ENCODE measurements at regions not wholly inside any gene's neighbourhood (a gene's known extent, or its start where the extent isn't known, plus 50 kb on each side); places are given as distances from the start of the nearest gene placed in this dataset.

- no peaks in the 10 kb centered on the region for H3K27me3 Mint-ChIP-seq
- peaks cover 7% of the 10 kb centered on the region for H3K4me1 Mint-ChIP-seq (ENCODE audit: unreplicated experiment)
- H3K9me3 Mint-ChIP-seq: no peaks in the 10 kb centered on the region
- H3K27ac Mint-ChIP-seq: no peak overlapping the region
- no peak for TF ChIP-seq CTCF (conservative IDR thresholded peaks at IDR 0.05)
- no peak for DNase-seq (ENCODE audit: extremely low spot score, unreplicated experiment)
- H3K36me3 Mint-ChIP-seq: no peaks in the 10 kb centered on the region
- H3K4me3 Mint-ChIP-seq: no peak overlapping the region
Observed at GRCh38 chr1:87227651-87228050, 101.0 kb upstream of the LMO4 start.

- H3K9me3 Mint-ChIP-seq: no peaks in the 10 kb centered on the region
- H3K4me1 Mint-ChIP-seq (ENCODE audit: unreplicated experiment): peaks cover 7% of the 10 kb centered on the region
- TF ChIP-seq CTCF (conservative IDR thresholded peaks at IDR 0.05): no peak
- no peaks in the 10 kb centered on the region for H3K36me3 Mint-ChIP-seq
- no peaks in the 10 kb centered on the region for H3K27me3 Mint-ChIP-seq
- no peak for DNase-seq (ENCODE audit: extremely low spot score, unreplicated experiment)
- H3K27ac Mint-ChIP-seq: no peak overlapping the region
- H3K4me3 Mint-ChIP-seq: no peak overlapping the region
Observed at GRCh38 chr1:87230501-87230900, 98.2 kb upstream of the LMO4 start.

- no peaks in the 10 kb centered on the region for H3K36me3 Mint-ChIP-seq
- no peaks in the 10 kb centered on the region for H3K4me1 Mint-ChIP-seq (ENCODE audit: unreplicated experiment)
- H3K9me3 Mint-ChIP-seq: no peaks in the 10 kb centered on the region
- no peak for TF ChIP-seq CTCF (conservative IDR thresholded peaks at IDR 0.05)
- H3K4me3 Mint-ChIP-seq: no peak overlapping the region
- H3K27ac Mint-ChIP-seq: no peak overlapping the region
- no peaks in the 10 kb centered on the region for H3K27me3 Mint-ChIP-seq
- no peak for DNase-seq (ENCODE audit: extremely low spot score, unreplicated experiment)
Observed at GRCh38 chr1:87231703-87232367, 96.8 kb upstream of the LMO4 start.

- Mint-ChIP-seq H3K9me3 (no peaks in the 10 kb centered on the region), H3K4me1 (ENCODE audit: unreplicated experiment) (no peaks in the 10 kb centered on the region), H3K4me3 (no peak overlapping the region), H3K36me3 (no peaks in the 10 kb centered on the region), H3K27ac (no peak overlapping the region), H3K27me3 (no peaks in the 10 kb centered on the region)
- no peak for DNase-seq (ENCODE audit: extremely low spot score, unreplicated experiment)
- no peak for TF ChIP-seq CTCF (conservative IDR thresholded peaks at IDR 0.05)
Observed at GRCh38 chr1:87236585-87236984, 92.1 kb upstream of the LMO4 start.

- TF ChIP-seq CTCF (conservative IDR thresholded peaks at IDR 0.05): no peak
- H3K27me3 Mint-ChIP-seq: no peaks in the 10 kb centered on the region
- H3K27ac Mint-ChIP-seq: no peak overlapping the region
- no peak overlapping the region for H3K4me3 Mint-ChIP-seq
- H3K4me1 Mint-ChIP-seq (ENCODE audit: unreplicated experiment): no peaks in the 10 kb centered on the region
- no peaks in the 10 kb centered on the region for H3K36me3 Mint-ChIP-seq
- DNase-seq (ENCODE audit: extremely low spot score, unreplicated experiment): no peak
- H3K9me3 Mint-ChIP-seq: no peaks in the 10 kb centered on the region
Observed at GRCh38 chr1:87239997-87240605, 88.6 kb upstream of the LMO4 start.

All from type B pancreatic cell (in vitro differentiated cells).